ENCODE measurements at regions not wholly inside any gene's neighbourhood (a gene's known extent, or its start where the extent isn't known, plus 50 kb on each side); places are given as distances from the start of the nearest gene placed in this dataset.

DNA sequence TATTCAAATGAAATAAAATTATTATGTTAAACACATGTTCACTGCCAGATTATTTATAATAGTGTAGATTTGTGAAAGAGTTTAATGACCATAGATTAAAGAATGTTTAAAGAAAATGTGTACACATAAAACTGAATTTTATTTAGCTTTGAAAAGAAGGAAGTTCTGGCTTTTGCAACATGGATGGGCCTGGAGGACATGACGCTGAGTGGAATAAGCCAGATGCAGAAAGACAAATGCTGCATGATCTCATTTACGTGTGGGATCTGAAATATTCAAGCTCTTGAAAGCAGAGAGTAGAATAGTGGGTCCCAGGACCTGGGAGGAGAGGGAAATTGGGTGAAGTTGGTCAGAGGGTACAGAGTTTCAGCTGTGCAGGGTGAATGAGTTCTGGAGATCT, 1261.2 kb downstream of the TMEM121 start:
- TF ChIP-seq, protein P1, sequence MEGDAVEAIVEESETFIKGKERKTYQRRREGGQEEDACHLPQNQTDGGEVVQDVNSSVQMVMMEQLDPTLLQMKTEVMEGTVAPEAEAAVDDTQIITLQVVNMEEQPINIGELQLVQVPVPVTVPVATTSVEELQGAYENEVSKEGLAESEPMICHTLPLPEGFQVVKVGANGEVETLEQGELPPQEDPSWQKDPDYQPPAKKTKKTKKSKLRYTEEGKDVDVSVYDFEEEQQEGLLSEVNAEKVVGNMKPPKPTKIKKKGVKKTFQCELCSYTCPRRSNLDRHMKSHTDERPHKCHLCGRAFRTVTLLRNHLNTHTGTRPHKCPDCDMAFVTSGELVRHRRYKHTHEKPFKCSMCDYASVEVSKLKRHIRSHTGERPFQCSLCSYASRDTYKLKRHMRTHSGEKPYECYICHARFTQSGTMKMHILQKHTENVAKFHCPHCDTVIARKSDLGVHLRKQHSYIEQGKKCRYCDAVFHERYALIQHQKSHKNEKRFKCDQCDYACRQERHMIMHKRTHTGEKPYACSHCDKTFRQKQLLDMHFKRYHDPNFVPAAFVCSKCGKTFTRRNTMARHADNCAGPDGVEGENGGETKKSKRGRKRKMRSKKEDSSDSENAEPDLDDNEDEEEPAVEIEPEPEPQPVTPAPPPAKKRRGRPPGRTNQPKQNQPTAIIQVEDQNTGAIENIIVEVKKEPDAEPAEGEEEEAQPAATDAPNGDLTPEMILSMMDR (IDR thresholded peaks at IDR 0.05; ENCODE audit: low read depth, low read length): no peak
- TF ChIP-seq, protein P2, sequence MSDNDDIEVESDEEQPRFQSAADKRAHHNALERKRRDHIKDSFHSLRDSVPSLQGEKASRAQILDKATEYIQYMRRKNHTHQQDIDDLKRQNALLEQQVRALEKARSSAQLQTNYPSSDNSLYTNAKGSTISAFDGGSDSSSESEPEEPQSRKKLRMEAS (IDR thresholded peaks at IDR 0.05; ENCODE audit: low read depth, low read length): no peak

Data from NB4 (cell line).